ENCODE measurements at regions not wholly inside any gene's neighbourhood (a gene's known extent, or its start where the extent isn't known, plus 50 kb on each side); places are given as distances from the start of the nearest gene placed in this dataset.

- no peak for TF ChIP-seq CTCF (conservative IDR thresholded peaks at IDR 0.05)
- TF ChIP-seq EZH2 (IDR thresholded peaks at IDR 0.05; ENCODE audit: low read depth), result no peak
These were observed 611.2 kb downstream of the RPS29 start for GRCh38 chr14:48974994-48975393.

Data from PC-9 (cell line).